ENCODE measurements at regions not wholly inside any gene's neighbourhood (a gene's known extent, or its start where the extent isn't known, plus 50 kb on each side); places are given as distances from the start of the nearest gene placed in this dataset.

DNA sequence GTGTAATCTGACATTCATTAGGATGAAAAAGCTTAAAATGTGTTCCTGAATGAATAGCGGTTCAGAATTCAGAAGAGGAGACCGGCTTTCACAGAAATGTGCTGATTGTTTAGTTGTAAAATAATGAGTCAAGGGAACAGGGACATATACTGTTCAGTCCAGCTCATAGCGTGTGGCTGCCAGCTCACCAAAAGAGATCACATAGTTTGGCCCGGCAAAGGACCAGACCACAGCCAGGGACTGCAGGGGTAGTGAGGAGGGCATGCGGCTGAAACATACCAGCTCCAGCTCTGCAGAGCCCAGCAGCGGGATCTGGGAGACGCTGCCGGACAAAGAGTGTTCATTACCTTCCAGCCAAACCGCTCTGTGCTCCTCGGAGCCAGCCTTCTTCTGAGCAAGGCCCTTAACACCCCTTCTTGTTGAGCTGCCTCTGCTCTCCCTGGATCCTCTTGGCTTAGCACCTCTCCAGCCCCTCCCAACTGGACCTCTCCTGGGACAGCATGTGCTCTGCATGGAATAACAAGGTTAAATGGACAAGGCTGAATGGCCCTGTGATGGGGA, 116.8 kb upstream of the CNTLN start:
- DNase-seq = no peak

DNA sequence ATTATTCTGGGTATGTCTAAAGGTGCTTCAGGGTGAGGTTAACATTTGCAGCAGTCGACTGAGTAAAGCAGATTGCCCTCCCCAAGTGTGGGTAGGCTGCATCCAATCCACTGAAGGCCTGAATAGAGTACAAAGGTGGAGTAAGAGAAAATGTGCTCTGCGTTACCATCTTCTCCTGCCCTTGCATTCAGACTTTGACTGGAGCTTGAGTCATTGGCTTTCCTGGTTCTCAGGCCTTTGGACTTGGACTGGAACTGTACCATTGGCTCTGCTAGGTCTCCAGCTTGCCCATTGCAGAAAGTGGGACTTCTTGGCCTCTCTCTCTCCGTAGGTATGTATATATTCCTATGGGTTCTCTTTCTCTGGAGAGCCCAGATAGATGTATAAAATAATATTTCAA, 120.9 kb upstream of the CNTLN start:
- no peak for DNase-seq

- DNase-seq = no peak
Measured at GRCh38 chr9:17013010-17013409, 121.8 kb upstream of the CNTLN start.

- DNase-seq = no peak
Measured at GRCh38 chr9:17011880-17012279, 123.0 kb upstream of the CNTLN start.

- DNase-seq = no peak
Measured at GRCh38 chr9:17009071-17009470, 125.8 kb upstream of the CNTLN start.

- DNase-seq = peak; percentile 29
Measured at GRCh38 chr9:17005056-17005823, 129.6 kb upstream of the CNTLN start.

DNA sequence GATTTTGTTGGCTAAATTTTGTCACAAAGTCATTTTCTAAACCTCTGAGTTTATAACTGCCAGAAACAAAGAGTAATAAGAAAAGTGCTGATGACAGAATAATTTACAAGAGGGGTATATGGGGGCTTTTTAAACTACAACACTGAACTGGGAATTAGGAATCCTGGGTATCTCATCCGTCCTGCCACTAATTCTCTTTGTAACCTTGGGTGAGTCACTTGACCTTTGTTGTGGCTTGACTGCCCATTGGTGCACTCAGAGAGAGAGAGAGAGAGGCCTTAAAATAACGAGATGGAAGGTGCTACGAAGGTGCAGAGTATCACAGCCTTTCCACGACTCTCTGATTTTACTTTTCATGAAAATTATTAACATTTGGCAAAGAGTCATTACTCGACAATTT, 130.3 kb upstream of the CNTLN start:
- no peak for DNase-seq

DNA sequence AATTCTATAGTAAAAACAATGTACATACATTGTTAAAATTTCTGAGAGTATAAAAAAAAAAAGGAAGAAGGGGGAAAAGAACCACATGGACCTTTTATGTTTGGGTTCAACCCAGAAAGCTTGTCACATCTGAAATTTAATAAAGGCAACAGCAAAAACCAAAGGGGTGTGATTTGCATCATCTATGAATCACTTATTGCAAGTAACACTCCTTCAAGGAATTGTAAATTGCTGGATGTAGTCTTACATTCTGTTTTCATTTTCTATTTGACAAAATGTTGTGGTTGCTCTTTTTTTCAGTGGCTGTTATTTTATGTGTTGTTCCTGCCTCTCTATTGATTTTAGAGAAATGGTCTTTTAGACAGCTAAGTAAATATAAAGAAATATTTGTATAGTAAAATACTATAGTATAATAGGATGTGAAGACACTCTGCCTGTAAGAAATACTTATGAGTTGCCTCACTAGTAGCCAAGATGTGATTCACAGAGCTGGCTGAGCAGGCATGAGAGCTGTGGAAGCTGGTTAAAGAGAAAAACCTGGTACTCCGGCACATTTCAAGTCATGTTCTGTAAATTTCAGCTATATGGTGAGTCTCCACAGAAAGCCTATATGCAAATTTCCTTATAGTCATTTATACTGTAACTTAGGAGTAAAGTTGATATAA, 131.1 kb upstream of the CNTLN start:
- DNase-seq = no peak

DNA sequence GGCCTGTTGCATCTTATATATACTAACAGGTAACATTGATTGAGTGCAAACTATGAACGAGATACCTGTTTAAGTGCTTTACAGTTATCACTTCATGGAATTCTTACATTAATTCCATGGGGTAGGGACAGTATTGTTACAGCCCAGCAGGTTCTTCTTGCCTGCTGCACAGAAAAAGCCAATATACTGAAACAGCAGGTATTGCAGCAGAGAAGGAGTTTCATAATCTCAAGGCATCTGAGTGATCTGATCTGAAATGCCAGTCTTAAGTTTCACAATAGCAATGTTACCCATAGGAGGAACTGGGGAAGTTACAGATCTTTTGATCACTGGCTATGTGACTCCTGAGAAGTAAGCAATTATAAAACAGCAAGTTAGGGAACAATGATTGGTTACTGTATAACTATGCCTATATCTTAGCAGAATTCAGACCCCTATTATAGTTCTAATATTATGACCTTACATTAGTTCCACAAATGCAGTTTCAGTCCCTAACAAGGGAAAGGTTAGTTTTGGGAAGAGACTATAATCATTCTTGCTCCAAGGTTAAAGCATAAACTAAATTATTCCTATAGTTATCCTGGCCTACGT, 126.5 kb upstream of the BNC2 start:
- DNase-seq = no peak

GRCh38 chr9:16992138-16992537, 121.7 kb upstream of the BNC2 start:
- DNase-seq = no peak

DNA sequence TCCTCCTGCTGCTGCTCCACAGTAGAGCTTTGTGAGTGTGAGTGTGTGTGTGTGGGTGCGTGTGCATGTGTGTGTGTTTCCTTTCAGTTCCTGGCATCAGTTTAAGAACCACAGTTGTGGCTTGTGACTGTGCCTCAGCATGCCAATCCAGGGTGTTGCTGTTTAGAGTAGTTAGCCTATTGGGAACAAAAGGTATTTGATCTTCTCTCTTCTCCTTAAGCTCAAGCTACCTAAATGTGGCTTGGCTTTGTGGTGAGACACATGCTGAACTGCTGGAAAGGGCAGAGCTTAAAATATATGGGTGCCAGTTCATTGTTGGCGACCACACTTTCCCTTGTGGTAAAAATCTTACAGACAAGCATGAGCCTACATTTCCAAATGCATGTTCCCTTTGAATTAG, 116.6 kb upstream of the BNC2 start:
- no peak for DNase-seq

DNA sequence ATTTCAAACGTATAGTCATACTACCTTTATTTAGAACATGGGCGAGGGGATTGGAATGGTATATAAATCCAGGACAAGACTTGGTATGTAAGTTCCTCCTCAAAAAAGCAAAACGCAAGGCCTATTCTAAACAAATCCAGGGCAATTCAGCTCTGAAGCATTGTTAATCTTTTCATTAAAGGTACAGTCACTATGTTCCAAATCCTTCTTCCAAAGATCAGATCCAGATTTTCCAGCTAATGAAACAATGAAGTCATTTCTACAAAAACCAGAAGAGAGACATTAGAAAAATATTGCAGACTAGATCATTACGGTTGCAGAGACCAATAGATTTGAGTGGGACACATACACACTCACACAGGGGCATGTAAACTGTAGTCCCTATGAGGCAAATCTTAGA, 116.1 kb upstream of the BNC2 start:
- no peak for DNase-seq

DNA sequence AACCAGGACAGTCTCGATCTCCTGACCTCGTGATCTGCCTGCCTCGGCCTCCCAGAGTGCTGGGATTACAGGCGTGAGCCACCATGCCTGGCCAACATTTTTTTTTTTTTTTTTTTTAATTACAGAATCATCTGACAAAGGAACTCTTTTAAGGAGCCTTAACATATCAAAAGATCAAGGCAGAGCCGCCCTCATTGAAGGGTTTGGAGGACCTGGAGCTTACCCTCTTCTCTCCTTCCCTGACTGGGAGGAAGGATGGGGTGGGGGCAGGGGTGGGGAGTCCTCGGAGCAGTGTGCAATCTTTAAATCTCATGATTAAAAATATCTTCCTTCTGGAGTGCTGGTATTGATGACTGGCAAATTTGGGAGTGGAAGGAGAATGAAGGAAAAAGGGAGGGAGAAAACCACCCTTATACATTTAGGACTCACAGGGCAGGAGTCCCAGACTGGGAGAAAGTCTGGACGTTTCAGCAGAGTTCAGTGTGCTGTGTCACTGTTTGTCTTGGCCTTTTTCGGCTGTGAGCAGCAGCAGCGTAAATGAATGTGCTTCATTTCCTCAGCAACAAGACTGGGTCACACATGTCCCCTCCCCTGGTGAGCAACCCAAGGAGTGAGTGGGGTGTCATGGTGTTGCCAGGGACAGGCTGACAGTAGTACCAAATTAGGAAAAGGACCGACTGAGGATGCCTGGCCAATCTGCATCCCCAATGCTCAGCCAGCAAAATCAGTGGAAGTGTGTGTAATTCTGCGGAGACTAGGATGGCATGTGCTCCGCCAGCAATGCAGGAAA, 115.3 kb upstream of the BNC2 start:
- no peak for DNase-seq

DNA sequence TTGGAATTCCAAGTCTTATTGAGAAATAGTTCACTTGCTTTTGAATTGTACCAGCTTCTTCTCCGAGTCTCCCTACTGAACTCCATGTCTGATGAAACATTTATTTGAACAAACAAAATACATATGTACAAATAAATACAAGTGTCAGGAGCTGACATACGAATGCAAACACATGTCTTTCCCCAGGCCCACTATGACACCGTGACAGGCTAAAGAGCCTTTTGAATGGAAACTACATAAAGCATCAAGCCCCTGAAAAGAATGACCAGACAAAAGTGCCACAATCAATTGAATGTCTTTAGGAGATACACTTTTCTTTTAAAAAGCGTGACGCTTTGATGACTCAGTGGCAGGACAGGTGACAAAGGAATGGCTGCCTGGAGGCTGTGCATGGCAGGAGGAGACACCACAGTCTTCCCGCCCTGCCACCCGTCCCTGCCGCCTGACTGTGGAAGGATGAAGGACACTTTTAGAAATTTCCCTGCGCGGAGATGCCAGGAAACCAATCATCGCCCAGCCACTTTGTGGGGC, 112.4 kb upstream of the BNC2 start:
- DNase-seq = no peak

DNA sequence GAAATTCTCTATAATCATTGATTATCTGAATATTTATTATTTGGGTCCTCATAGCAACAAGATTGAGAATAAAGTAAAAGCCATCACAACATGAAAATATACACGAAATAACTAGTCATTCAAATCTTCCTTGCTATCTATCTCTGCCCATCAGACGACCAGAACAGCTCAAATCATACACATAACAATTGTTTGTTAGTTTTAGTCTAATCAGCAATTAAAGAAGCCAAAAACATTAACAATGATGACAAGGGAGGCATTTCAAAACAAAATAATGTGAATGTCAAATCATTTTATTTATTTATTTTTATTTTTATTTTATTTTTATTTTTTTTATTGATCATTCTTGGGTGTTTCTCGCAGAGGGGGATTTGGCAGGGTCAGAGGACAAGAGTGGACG, 106.0 kb upstream of the BNC2 start:
- no peak for DNase-seq

DNA sequence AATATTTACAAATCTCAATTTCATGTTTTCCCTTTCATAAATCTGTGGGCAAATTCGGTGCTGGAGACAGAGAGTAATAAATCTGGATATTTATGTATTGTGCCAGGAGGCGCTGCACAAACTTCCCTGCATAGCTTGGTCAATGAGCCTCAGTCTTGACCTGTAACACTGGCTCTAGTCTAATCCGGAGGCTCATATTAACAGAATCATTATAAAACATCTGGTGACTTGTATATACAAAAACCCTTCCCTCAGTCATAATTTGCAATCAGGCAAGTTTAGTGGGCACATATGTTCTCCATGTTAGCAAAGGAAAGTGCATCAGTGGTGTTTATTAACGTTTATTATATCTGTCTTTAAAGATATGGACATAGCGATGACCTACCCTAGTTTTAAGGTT, 104.0 kb upstream of the BNC2 start:
- DNase-seq = no peak

DNA sequence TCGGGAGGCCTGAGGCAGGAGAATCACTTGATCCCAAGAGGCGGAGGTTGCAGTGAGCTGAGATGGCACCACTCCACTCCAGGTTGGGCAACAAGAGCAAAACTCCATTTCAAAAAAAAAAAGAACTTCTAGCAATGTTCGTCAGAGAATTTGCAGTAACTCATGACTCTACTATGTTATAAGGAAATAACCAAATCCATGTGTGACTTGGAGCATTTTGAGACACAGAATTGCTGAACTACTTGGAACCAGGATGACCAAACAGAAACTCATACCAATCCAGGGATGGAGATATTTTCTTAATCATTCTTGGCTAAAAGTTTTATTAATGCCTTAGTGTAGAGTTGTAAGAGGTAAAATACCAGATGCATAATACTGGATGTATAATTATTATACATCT, 99.9 kb upstream of the BNC2 start:
- no peak for DNase-seq

DNA sequence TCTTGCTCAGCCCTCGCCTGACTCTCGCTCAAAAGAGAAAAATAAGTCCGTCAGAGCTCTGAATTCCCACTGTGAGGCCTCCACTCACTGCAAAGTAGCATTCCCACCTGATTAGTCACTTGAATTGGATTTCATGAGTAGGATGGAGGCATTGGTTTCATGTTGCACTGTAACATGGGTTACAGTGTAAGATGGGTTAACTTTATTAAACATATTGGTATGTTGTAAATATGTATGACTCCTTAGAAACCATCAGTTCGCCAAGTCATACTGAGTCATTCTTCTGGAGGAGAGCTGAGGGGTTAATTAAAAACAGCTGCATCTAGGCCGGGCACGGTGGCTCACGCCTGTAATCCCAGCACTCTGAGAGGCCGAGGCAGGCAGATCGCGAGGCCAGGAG, 93.8 kb upstream of the BNC2 start:
- no peak for DNase-seq

GRCh38 chr9:16960084-16960483, 89.6 kb upstream of the BNC2 start:
- DNase-seq = no peak

GRCh38 chr9:16959391-16959790, 88.9 kb upstream of the BNC2 start:
- no peak for DNase-seq

GRCh38 chr9:16954040-16954439, 83.6 kb upstream of the BNC2 start:
- DNase-seq = no peak

DNA sequence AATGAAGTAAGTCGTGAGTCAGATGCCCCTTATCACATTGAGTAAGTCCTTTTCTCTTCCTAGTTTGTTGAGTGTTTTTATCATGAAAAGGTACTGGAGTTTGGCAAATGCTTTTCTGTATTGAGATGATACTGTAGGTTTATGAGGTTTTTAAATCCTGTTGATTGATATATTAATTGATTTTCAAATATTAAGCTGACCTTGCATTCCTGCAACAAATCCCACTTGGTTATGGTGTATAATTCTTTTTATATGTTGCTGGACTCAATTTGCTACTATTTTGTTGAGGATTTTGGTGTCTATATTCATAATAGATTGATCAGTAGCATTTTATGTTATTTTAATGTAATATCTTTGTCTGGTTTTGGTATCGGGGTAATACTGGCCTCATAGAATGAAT, 81.0 kb upstream of the BNC2 start:
- no peak for DNase-seq

DNA sequence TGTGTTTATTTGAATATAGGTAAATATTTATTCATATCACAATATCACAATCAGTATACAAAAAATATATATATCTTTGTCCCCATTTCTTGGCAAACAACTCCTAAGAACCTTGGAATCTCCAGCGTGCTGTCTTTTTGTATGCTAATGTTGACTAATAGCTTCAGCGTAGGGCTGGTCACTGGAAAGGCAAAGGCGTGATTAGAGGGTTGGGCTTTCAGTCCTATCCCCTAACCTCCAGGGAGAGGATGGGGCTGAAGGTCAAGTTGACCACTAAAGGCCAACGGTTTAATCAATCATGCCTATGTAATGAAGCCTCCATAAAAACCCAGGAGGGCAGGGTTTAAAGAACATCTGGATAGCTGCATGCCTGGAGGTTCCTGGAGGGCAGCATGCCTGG, 79.6 kb upstream of the BNC2 start:
- DNase-seq = no peak

All from NCI-H748 treated with DMSO at 0.1 percent for 48 hours (cell line).